Osteocyte (in vitro differentiated cells): ENCODE measurements at regions not wholly inside any gene's neighbourhood (a gene's known extent, or its start where the extent isn't known, plus 50 kb on each side); places are given as distances from the start of the nearest gene placed in this dataset.

Source experiments
- DNase-seq: peaks from one replicate; pipeline ENCODE4 v3.0.0; 2021; ENCODE audit warnings: mixed read lengths; ENCODE audit not compliant: unreplicated experiment; ENCODE audit errors: extremely low spot score
- H3K27ac Mint-ChIP-seq: one replicate; pipeline ENCODE4 v1.8.0; 2021; ENCODE audit warnings: mild to moderate bottlenecking, mixed read lengths; ENCODE audit not compliant: unreplicated experiment
- H3K27me3 Mint-ChIP-seq: one replicate; pipeline ENCODE4 v1.8.0; 2021; ENCODE audit warnings: mixed read lengths; ENCODE audit not compliant: unreplicated experiment
- H3K36me3 Mint-ChIP-seq: one replicate; pipeline ENCODE4 v1.8.0; 2021; ENCODE audit warnings: mixed read lengths; ENCODE audit not compliant: unreplicated experiment
- H3K4me1 Mint-ChIP-seq: one replicate; pipeline ENCODE4 v1.8.0; 2021; ENCODE audit warnings: mixed read lengths; ENCODE audit not compliant: unreplicated experiment
- H3K4me3 Mint-ChIP-seq: one replicate; pipeline ENCODE4 v1.8.0; 2021; ENCODE audit warnings: mild to moderate bottlenecking, moderate library complexity, mixed read lengths; ENCODE audit not compliant: unreplicated experiment
- H3K9me3 Mint-ChIP-seq: one replicate; pipeline ENCODE4 v1.8.0; 2021; ENCODE audit warnings: mixed read lengths; ENCODE audit not compliant: unreplicated experiment
- CTCF ChIP-seq: fragments of 200-600 bp; sonication (generic); IDR thresholded peaks from 2 replicates; pipeline ENCODE4 v1.5.0; 2021; ENCODE audit warnings: antibody characterized with exemption, mild to moderate bottlenecking, moderate library complexity

GRCh38 chr5:120955795-120956194, 491.7 kb downstream of the PRR16 start:
- Mint-ChIP-seq H3K4me3 (no peak overlapping the region), H3K9me3 (peaks cover 26% of the 10 kb centered on the region), H3K36me3 (no peaks in the 10 kb centered on the region), H3K27ac (no peak overlapping the region), H3K27me3 (peaks cover 18% of the 10 kb centered on the region), H3K4me1 (no peaks in the 10 kb centered on the region)
- no peak for DNase-seq
- TF ChIP-seq CTCF = no peak

GRCh38 chr5:120958877-120959485, 494.9 kb downstream of the PRR16 start:
- no peak for TF ChIP-seq CTCF
- Mint-ChIP-seq H3K4me1 (no peaks in the 10 kb centered on the region), H3K9me3 (peaks cover 6% of the 10 kb centered on the region), H3K27me3 (peaks cover 22% of the 10 kb centered on the region), H3K4me3 (no peak overlapping the region), H3K27ac (no peak overlapping the region), H3K36me3 (no peaks in the 10 kb centered on the region)
- DNase-seq = no peak

GRCh38 chr5:120960510-120960909, 496.4 kb downstream of the PRR16 start:
- H3K4me3 Mint-ChIP-seq = no peak overlapping the region
- H3K27ac Mint-ChIP-seq = no peak overlapping the region
- no peak for DNase-seq
- no peaks in the 10 kb centered on the region for H3K36me3 Mint-ChIP-seq
- no peaks in the 10 kb centered on the region for H3K4me1 Mint-ChIP-seq
- no peak for TF ChIP-seq CTCF
- H3K9me3 Mint-ChIP-seq = peaks cover 6% of the 10 kb centered on the region
- H3K27me3 Mint-ChIP-seq = peaks cover 22% of the 10 kb centered on the region

- no peaks in the 10 kb centered on the region for H3K9me3 Mint-ChIP-seq
- H3K4me1 Mint-ChIP-seq = no peaks in the 10 kb centered on the region
- H3K36me3 Mint-ChIP-seq = no peaks in the 10 kb centered on the region
- H3K27ac Mint-ChIP-seq = no peak overlapping the region
- H3K4me3 Mint-ChIP-seq = no peak overlapping the region
- TF ChIP-seq CTCF = no peak
- H3K27me3 Mint-ChIP-seq = peaks cover 11% of the 10 kb centered on the region
- no peak for DNase-seq
These were observed 503.3 kb downstream of the PRR16 start for GRCh38 chr5:120967366-120967765.

GRCh38 chr5:120974690-120975089, 510.6 kb downstream of the PRR16 start:
- Mint-ChIP-seq H3K36me3 (no peaks in the 10 kb centered on the region), H3K4me3 (no peak overlapping the region), H3K27me3 (peaks cover 13% of the 10 kb centered on the region), H3K4me1 (no peaks in the 10 kb centered on the region), H3K9me3 (no peaks in the 10 kb centered on the region), H3K27ac (no peak overlapping the region)
- TF ChIP-seq CTCF = no peak
- DNase-seq = no peak
